ENCODE measurements at regions not wholly inside any gene's neighbourhood (a gene's known extent, or its start where the extent isn't known, plus 50 kb on each side); places are given as distances from the start of the nearest gene placed in this dataset.

- TF ChIP-seq CTCF (IDR thresholded peaks at IDR 0.05) (no peak), POLR2A (IDR thresholded peaks at IDR 0.05) (no peak)
These were observed 620.5 kb downstream of the CDY2B start for GRCh38 chrY:17259497-17259896.
